H9 (cell line): ENCODE measurements at regions not wholly inside any gene's neighbourhood (a gene's known extent, or its start where the extent isn't known, plus 50 kb on each side); places are given as distances from the start of the nearest gene placed in this dataset.

Experiments
- DNase-seq: peaks from one replicate; pipeline ENCODE4 v3.0.0-alpha.2; 2017
- H2AFZ ChIP-seq: one replicate; pipeline ENCODE4 v1.6.1; 2013; ENCODE audit warnings: mild to moderate bottlenecking, low read length, control low read depth, moderate library complexity
- H2AK5ac ChIP-seq: 2 replicates; pipeline ENCODE4 v1.6.1; 2013; ENCODE audit warnings: low read length, control low read depth, mixed read lengths; ENCODE audit not compliant: insufficient read length
- H2BK120ac ChIP-seq: one replicate; pipeline ENCODE4 v1.6.1; 2013; ENCODE audit warnings: low read depth, mild to moderate bottlenecking, low read length, control low read depth, inconsistent platforms; ENCODE audit not compliant: poor library complexity, severe bottlenecking
- H2BK12ac ChIP-seq: 2 replicates; pipeline ENCODE4 v1.6.1; 2013; ENCODE audit warnings: low read length, control low read depth, mixed read lengths, low read depth; ENCODE audit not compliant: insufficient read length
- H2BK15ac ChIP-seq: 2 replicates; pipeline ENCODE4 v1.6.1; 2013; ENCODE audit warnings: low read depth, low read length, control low read depth
- H2BK20ac ChIP-seq: one replicate; pipeline ENCODE4 v1.6.1; 2013; ENCODE audit warnings: low read depth, mild to moderate bottlenecking, low read length, control low read depth, inconsistent platforms; ENCODE audit not compliant: poor library complexity, severe bottlenecking
- H2BK5ac ChIP-seq: 2 replicates; pipeline ENCODE4 v1.6.1; 2013; ENCODE audit warnings: low read length, control low read depth, mixed read lengths; ENCODE audit not compliant: insufficient read length
- H3K14ac ChIP-seq: 2 replicates; pipeline ENCODE4 v1.6.1; 2013; ENCODE audit warnings: low read length, control low read depth; ENCODE audit not compliant: insufficient read depth
- H3K18ac ChIP-seq: 2 replicates; pipeline ENCODE4 v1.6.1; 2013; ENCODE audit warnings: low read depth, mild to moderate bottlenecking, mixed read lengths, low read length, control low read depth; ENCODE audit not compliant: insufficient read length
- H3K23ac ChIP-seq: 2 replicates; pipeline ENCODE4 v1.6.1; 2013; ENCODE audit warnings: low read length, control low read depth, mixed read lengths, low read depth; ENCODE audit not compliant: insufficient read length
- H3K23me2 ChIP-seq: 2 replicates; pipeline ENCODE4 v1.6.1; 2013; ENCODE audit warnings: low read depth, mild to moderate bottlenecking, mixed read lengths, low read length, control low read depth; ENCODE audit not compliant: insufficient read length, poor library complexity, severe bottlenecking
- H3K27ac ChIP-seq: 2 replicates; pipeline ENCODE4 v1.5.1; 2013; ENCODE audit warnings: low read length, control low read depth, mixed read lengths, low read depth; ENCODE audit not compliant: insufficient read length
- H3K27me3 ChIP-seq: 2 replicates; pipeline ENCODE4 v1.6.1; 2013; ENCODE audit warnings: low read length, control low read depth, inconsistent platforms; ENCODE audit not compliant: insufficient read depth
- H3K4ac ChIP-seq: 2 replicates; pipeline ENCODE4 v1.6.1; 2013; ENCODE audit warnings: low read depth, mild to moderate bottlenecking, control low read depth, inconsistent platforms, low read length, moderate library complexity
- H3K4me1 ChIP-seq: 2 replicates; pipeline ENCODE4 v1.6.1; 2013; ENCODE audit warnings: low read length, control low read depth, inconsistent platforms; ENCODE audit not compliant: insufficient read depth
- H3K4me2 ChIP-seq: 2 replicates; pipeline ENCODE4 v1.6.1; 2013; ENCODE audit warnings: low read length, control low read depth, mixed read lengths; ENCODE audit not compliant: insufficient read length, insufficient read depth
- H3K56ac ChIP-seq: 2 replicates; pipeline ENCODE4 v1.6.1; 2013; ENCODE audit warnings: low read depth, mild to moderate bottlenecking, mixed read lengths, low read length, control low read depth; ENCODE audit not compliant: insufficient read length
- H3K79me1 ChIP-seq: 2 replicates; pipeline ENCODE4 v1.6.1; 2013; ENCODE audit warnings: low read depth, mild to moderate bottlenecking, moderate library complexity, low read length, control low read depth, inconsistent platforms; ENCODE audit not compliant: insufficient read depth, poor library complexity, severe bottlenecking
- H3K79me2 ChIP-seq: 2 replicates; pipeline ENCODE4 v1.6.1; 2013; ENCODE audit warnings: low read length, control low read depth, inconsistent platforms; ENCODE audit not compliant: insufficient read depth
- H3K9ac ChIP-seq: 2 replicates; pipeline ENCODE4 v1.6.1; 2013; ENCODE audit warnings: low read length, control low read depth, mixed read lengths; ENCODE audit not compliant: insufficient read length; ENCODE audit errors: extremely low read depth
- H3K9me3 ChIP-seq: one replicate; pipeline ENCODE4 v1.6.1; 2013; ENCODE audit warnings: low read depth, low read length, inconsistent platforms; ENCODE audit not compliant: control insufficient read depth
- H3T11ph ChIP-seq: one replicate; pipeline ENCODE4 v1.6.1; 2013; ENCODE audit warnings: mild to moderate bottlenecking, low read length, control low read depth, inconsistent platforms
- H4K20me1 ChIP-seq: one replicate; pipeline ENCODE4 v1.6.1; 2013; ENCODE audit not compliant: control insufficient read depth, insufficient read length, insufficient read depth
- H4K5ac ChIP-seq: 2 replicates; pipeline ENCODE4 v1.6.1; 2013; ENCODE audit warnings: low read depth, mild to moderate bottlenecking, mixed read lengths, low read length, control low read depth; ENCODE audit not compliant: insufficient read length
- H4K8ac ChIP-seq: replicated peaks from 2 replicates; pipeline ENCODE4 v1.6.1; 2013; ENCODE audit warnings: low read length, control low read depth, mixed read lengths, low read depth; ENCODE audit not compliant: insufficient read length
- H4K91ac ChIP-seq: 2 replicates; pipeline ENCODE4 v1.6.1; 2013; ENCODE audit warnings: low read depth, mild to moderate bottlenecking, moderate library complexity, mixed read lengths, low read length, control low read depth; ENCODE audit not compliant: insufficient read length
- H3K27ac Mint-ChIP-seq, 3 experiments: 2 replicates in 2 of 3; 3 replicates in 1 of 3; pipeline ENCODE4 v1.8.0; 2020 to 2021; ENCODE audit warnings: mixed read lengths in 3 of 3, mild to moderate bottlenecking in 1 of 3, moderate library complexity in 1 of 3
- H3K27me3 Mint-ChIP-seq: 2 replicates; pipeline ENCODE4 v1.8.0; 2021; ENCODE audit warnings: low read depth, mild to moderate bottlenecking, moderate library complexity, mixed read lengths
- H3K36me3 Mint-ChIP-seq, 3 experiments: 2 replicates in 2 of 3; 3 replicates in 1 of 3; pipeline ENCODE4 v1.8.0; 2020 to 2021; ENCODE audit warnings: low read depth in 3 of 3, mixed read lengths in 3 of 3; ENCODE audit not compliant: insufficient read depth in 1 of 3
- H3K4me1 Mint-ChIP-seq, 2 experiments: 2 replicates each; pipeline ENCODE4 v1.8.0; 2020; ENCODE audit warnings: mixed read lengths in 2 of 2
- H3K4me3 Mint-ChIP-seq, 2 experiments: 2 replicates in 1 of 2; 3 replicates in 1 of 2; pipeline ENCODE4 v1.8.0; 2020 to 2021; ENCODE audit warnings: mild to moderate bottlenecking in 2 of 2, mixed read lengths in 2 of 2, moderate library complexity in 1 of 2
- H3K9me3 Mint-ChIP-seq, 2 experiments: 2 replicates in 1 of 2; 3 replicates in 1 of 2; pipeline ENCODE4 v1.8.0; 2020; ENCODE audit warnings: mild to moderate bottlenecking in 2 of 2, mixed read lengths in 2 of 2, moderate library complexity in 1 of 2
- CTCF ChIP-seq: fragments of 200-600 bp; sonication (generic); conservative IDR thresholded peaks from 3 replicates; pipeline ENCODE4 v1.8.0; 2021; ENCODE audit warnings: antibody characterized with exemption, mild to moderate bottlenecking
- WGBS: extraction: QIAGEN DNeasy Blood & Tissue Kit; methylation state at CpG from one replicate; pipeline ENCODE4 v1.1.7; 2013; ENCODE audit warnings: missing lambda C conversion rate, low lambda C conversion rate, mixed read lengths; ENCODE audit not compliant: insufficient read length; ENCODE audit errors: extremely low coverage; 5-methylcytosine and 5-hydroxymethylcytosine counted together

GRCh38 chrX:7996414-7996813, 69.2 kb upstream of the PNPLA4 start:
- Histone ChIP-seq H3K56ac (no peak overlapping the region), H2BK20ac (no peak overlapping the region), H3K4ac (no peak overlapping the region), H4K91ac (no peak overlapping the region), H2BK12ac (no peak overlapping the region), H2AK5ac (no peak overlapping the region), H3K79me2 (no peaks in the 10 kb centered on the region), H4K5ac (no peak overlapping the region), H3K9ac (no peak overlapping the region), H3K23ac (no peak overlapping the region), H4K8ac (no peak overlapping the region), H3K79me1 (no peaks in the 10 kb centered on the region), H3T11ph (no peak overlapping the region), H2BK5ac (no peak overlapping the region), H3K4me2 (no peak overlapping the region), H3K4me1 (peaks cover 4% of the 10 kb centered on the region; the same call in 1 of the 2 replicates), H3K18ac (no peak overlapping the region), H2BK15ac (no peak overlapping the region), H3K27ac (no peak overlapping the region), H4K20me1 (no peaks in the 10 kb centered on the region), H2AFZ (no peak overlapping the region), H3K23me2 (no peaks in the 10 kb centered on the region), H3K14ac (no peak overlapping the region), H3K9me3 (no peaks in the 10 kb centered on the region), H3K27me3 (no peaks in the 10 kb centered on the region), H2BK120ac (no peak overlapping the region)
- Mint-ChIP-seq H3K4me3 (no peak overlapping the region), H3K9me3 (no peaks in the 10 kb centered on the region), H3K36me3 (peaks cover 0 to 4% (median 0%) of the 10 kb centered on the region in 3 experiments; a peak in 1 of 7 replicates), H3K4me1 (peaks cover 8% of the 10 kb centered on the region in 2 experiments), H3K27ac (no peak overlapping the region), H3K27me3 (no peaks in the 10 kb centered on the region; the same call in 1 of the 2 replicates)
- no CpG with 5 or more reads among the region's 2 CpGs for WGBS
- DNase-seq = no peak
- TF ChIP-seq CTCF = peak; percentile 88
